WTC11 (cell line): ENCODE measurements at regions not wholly inside any gene's neighbourhood (a gene's known extent, or its start where the extent isn't known, plus 50 kb on each side); places are given as distances from the start of the nearest gene placed in this dataset.

Experiments used
- ATAC-seq: fragments of 200-7000 bp; cut with Tn5 transposase; 2 replicates; pipeline ENCODE4 v1.10.0; 2021; ENCODE audit warnings: mild to moderate bottlenecking, moderate library complexity
- CTCF ChIA-PET: fragments of 300-600 bp; sonication (Branson Sonifier 250); formaldehyde crosslinking; loops from one replicate; lab custom pipeline; 2021; ENCODE audit warnings: antibody characterized with exemption; lab: Charles Lee
- POLR2A ChIA-PET: fragments of 350-600 bp; sonication (Branson Sonifier 250); formaldehyde crosslinking; loops from one replicate; lab custom pipeline; 2021; ENCODE audit warnings: antibody characterized with exemption; lab: Charles Lee
- DNase-seq: peaks from one replicate; pipeline ENCODE4 v3.0.0; 2021; ENCODE audit warnings: low spot score
- H3K27ac Mint-ChIP-seq: 2 replicates; pipeline ENCODE4 v1.8.0; 2021; ENCODE audit warnings: mixed read lengths
- H3K27me3 Mint-ChIP-seq: 2 replicates; pipeline ENCODE4 v1.8.0; 2021; ENCODE audit warnings: low read depth, mild to moderate bottlenecking, moderate library complexity, mixed read lengths
- H3K36me3 Mint-ChIP-seq: 2 replicates; pipeline ENCODE4 v1.8.0; 2021; ENCODE audit warnings: mixed read lengths
- H3K4me1 Mint-ChIP-seq: 2 replicates; pipeline ENCODE4 v1.8.0; 2022; ENCODE audit warnings: mixed read lengths
- H3K4me3 Mint-ChIP-seq: 2 replicates; pipeline ENCODE4 v1.8.0; 2021; ENCODE audit warnings: mild to moderate bottlenecking, moderate library complexity, mixed read lengths
- H3K9me3 Mint-ChIP-seq: 2 replicates; pipeline ENCODE4 v1.8.0; 2021; ENCODE audit warnings: mixed read lengths
- AFF4 ChIP-seq: sonication (generic); formaldehyde crosslinking; IDR thresholded peaks from 2 replicates; pipeline ENCODE4 v1.8.1; 2023; ENCODE audit warnings: mild to moderate bottlenecking, missing genetic modification reagents, borderline replicate concordance
- FOXP1 ChIP-seq: sonication (generic); formaldehyde crosslinking; IDR thresholded peaks from 2 replicates; pipeline ENCODE4 v1.8.0; 2022; ENCODE audit warnings: missing genetic modification reagents, mild to moderate bottlenecking, moderate library complexity, borderline replicate concordance
- FOXP4 ChIP-seq: sonication (generic); formaldehyde crosslinking; IDR thresholded peaks from 2 replicates; pipeline ENCODE4 v1.8.0; 2022; ENCODE audit warnings: mild to moderate bottlenecking, missing genetic modification reagents
- JUN ChIP-seq: sonication (generic); formaldehyde crosslinking; IDR thresholded peaks from 2 replicates; pipeline ENCODE4 v1.8.0; 2023; ENCODE audit warnings: mild to moderate bottlenecking, missing genetic modification reagents
- MLX ChIP-seq: sonication (generic); formaldehyde crosslinking; IDR thresholded peaks from 2 replicates; pipeline ENCODE4 v1.8.1; 2023; ENCODE audit warnings: mild to moderate bottlenecking, missing genetic modification reagents, moderate library complexity
- NFATC4 ChIP-seq: fragments of 250-450 bp; sonication (Bioruptor Pico); IDR thresholded peaks from 2 replicates; pipeline ENCODE4 v1.9.0; 2021; ENCODE audit warnings: mild to moderate bottlenecking
- NR2C2 ChIP-seq: sonication (generic); formaldehyde crosslinking; IDR thresholded peaks from 2 replicates; pipeline ENCODE4 v1.8.0; 2022; ENCODE audit warnings: mild to moderate bottlenecking, missing genetic modification reagents
- PRDM15 ChIP-seq: sonication (generic); formaldehyde crosslinking; IDR thresholded peaks from 2 replicates; pipeline ENCODE4 v1.8.0; 2022; ENCODE audit warnings: missing genetic modification reagents
- SMAD4 ChIP-seq: sonication (generic); formaldehyde crosslinking; IDR thresholded peaks from 2 replicates; pipeline ENCODE4 v1.8.0; 2022; ENCODE audit warnings: mild to moderate bottlenecking, missing genetic modification reagents
- TCF7 ChIP-seq: sonication (generic); formaldehyde crosslinking; IDR thresholded peaks from 2 replicates; pipeline ENCODE4 v1.8.0; 2022; ENCODE audit warnings: mild to moderate bottlenecking, low read depth, missing genetic modification reagents, moderate library complexity
- ZMAT4 ChIP-seq: fragments of 250-450 bp; sonication (Bioruptor Pico); IDR thresholded peaks from 2 replicates; pipeline ENCODE4 v1.9.0; 2021; ENCODE audit warnings: mild to moderate bottlenecking
- ZNF138 ChIP-seq: sonication (generic); formaldehyde crosslinking; conservative IDR thresholded peaks from 2 replicates; pipeline ENCODE4 v1.8.1; 2022; ENCODE audit warnings: mild to moderate bottlenecking, moderate library complexity, missing genetic modification reagents
- ZNF232 ChIP-seq: sonication (generic); formaldehyde crosslinking; IDR thresholded peaks from 2 replicates; pipeline ENCODE4 v1.8.0; 2022; ENCODE audit warnings: mild to moderate bottlenecking, missing genetic modification reagents
- ZNF425 ChIP-seq: fragments of 250-450 bp; sonication (Bioruptor Pico); conservative IDR thresholded peaks from 2 replicates; pipeline ENCODE4 v1.9.0; 2021; ENCODE audit warnings: mild to moderate bottlenecking
- ZNF512 ChIP-seq: sonication (generic); formaldehyde crosslinking; IDR thresholded peaks from 2 replicates; pipeline ENCODE4 v1.8.1; 2022; ENCODE audit warnings: missing genetic modification reagents, borderline replicate concordance

GRCh38 chr7:25454020-25454419 lies 225.7 kb upstream of the NPVF start:
- ChIA-PET POLR2A (no interaction called here), CTCF (interaction anchor here (1.0 kb wide), 1 partner anchor 237 kb away, joined by 3 read pairs; no protein-coding TSS in a partner anchor)
- H3K27ac Mint-ChIP-seq, result no peak overlapping the region
- H3K9me3 Mint-ChIP-seq, result no peaks in the 10 kb centered on the region
- ATAC-seq (no peak), DNase-seq (no peak)
- H3K27me3 Mint-ChIP-seq, result peaks cover 2% of the 10 kb centered on the region; the same call in 1 of the 2 replicates
- peaks cover 15% of the 10 kb centered on the region for H3K4me1 Mint-ChIP-seq
- H3K4me3 Mint-ChIP-seq, result no peak overlapping the region
- TF ChIP-seq ZMAT4 (CRISPR knock-in tag), result no peak
- TF ChIP-seq FOXP4, result no peak
- TF ChIP-seq JUN, result no peak
- no peak for TF ChIP-seq AFF4 (CRISPR knock-in tag)
- H3K36me3 Mint-ChIP-seq, result no peaks in the 10 kb centered on the region

GRCh38 chr7:25454562-25455041 lies 226.3 kb upstream of the NPVF start:
- peaks cover 2% of the 10 kb centered on the region; the same call in 1 of the 2 replicates for H3K27me3 Mint-ChIP-seq
- no peak overlapping the region for H3K27ac Mint-ChIP-seq
- POLR2A ChIA-PET, result no interaction called here
- H3K9me3 Mint-ChIP-seq, result no peaks in the 10 kb centered on the region
- no peaks in the 10 kb centered on the region for H3K36me3 Mint-ChIP-seq
- H3K4me3 Mint-ChIP-seq, result no peak overlapping the region
- no peak for DNase-seq
- no peak for TF ChIP-seq SMAD4 (CRISPR knock-in tag)
- no peak for TF ChIP-seq ZNF232 (CRISPR knock-in tag)
- TF ChIP-seq NR2C2 (CRISPR knock-in tag), result no peak
- no peak for TF ChIP-seq MLX (CRISPR knock-in tag)
- no peak for TF ChIP-seq FOXP1 (CRISPR knock-in tag)
- no peak for TF ChIP-seq TCF7 (CRISPR knock-in tag)
- CTCF ChIA-PET, result no interaction called here
- H3K4me1 Mint-ChIP-seq, result peaks cover 16% of the 10 kb centered on the region
- ATAC-seq, result no peak

GRCh38 chr7:25455683-25456251 lies 227.5 kb upstream of the NPVF start:
- no peaks in the 10 kb centered on the region for H3K9me3 Mint-ChIP-seq
- H3K4me3 Mint-ChIP-seq, result no peak overlapping the region
- H3K36me3 Mint-ChIP-seq, result no peaks in the 10 kb centered on the region
- CTCF ChIA-PET, result no interaction called here
- H3K27ac Mint-ChIP-seq, result no peak overlapping the region
- DNase-seq (no peak), ATAC-seq (peak; percentile 24; the same call in 1 of the 2 replicates)
- POLR2A ChIA-PET, result no interaction called here
- peaks cover 19% of the 10 kb centered on the region for H3K4me1 Mint-ChIP-seq
- peaks cover 2% of the 10 kb centered on the region; the same call in 1 of the 2 replicates for H3K27me3 Mint-ChIP-seq
- TF ChIP-seq ZNF138 (CRISPR knock-in tag) (no peak), JUN (no peak), NFATC4 (no peak), ZNF425 (no peak), ZMAT4 (CRISPR knock-in tag) (no peak), ZNF512 (CRISPR knock-in tag) (no peak), PRDM15 (CRISPR knock-in tag) (no peak)
